ENCODE measurements at regions not wholly inside any gene's neighbourhood (a gene's known extent, or its start where the extent isn't known, plus 50 kb on each side); places are given as distances from the start of the nearest gene placed in this dataset.

DNA sequence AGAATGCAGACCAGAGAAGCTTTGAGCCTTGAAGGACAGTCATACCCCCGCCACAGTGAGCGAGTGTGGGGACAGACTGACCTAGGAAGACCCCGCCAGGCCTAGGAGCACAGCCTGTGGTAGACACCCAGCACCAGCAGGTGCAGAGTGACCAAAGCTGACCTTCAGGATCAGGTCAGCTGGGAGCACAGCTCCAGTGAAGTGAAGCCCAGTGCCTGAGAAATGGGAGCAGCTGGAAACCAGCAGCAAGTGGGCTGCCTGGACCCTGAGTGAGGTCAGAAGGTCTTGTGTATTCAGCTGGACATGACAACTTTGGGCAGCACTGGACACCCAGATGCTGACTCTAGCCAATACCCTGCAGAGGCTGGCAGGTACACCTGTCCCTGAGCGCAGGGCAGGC is 268.9 kb downstream of the TEX29 start:
- TF ChIP-seq, protein P1, sequence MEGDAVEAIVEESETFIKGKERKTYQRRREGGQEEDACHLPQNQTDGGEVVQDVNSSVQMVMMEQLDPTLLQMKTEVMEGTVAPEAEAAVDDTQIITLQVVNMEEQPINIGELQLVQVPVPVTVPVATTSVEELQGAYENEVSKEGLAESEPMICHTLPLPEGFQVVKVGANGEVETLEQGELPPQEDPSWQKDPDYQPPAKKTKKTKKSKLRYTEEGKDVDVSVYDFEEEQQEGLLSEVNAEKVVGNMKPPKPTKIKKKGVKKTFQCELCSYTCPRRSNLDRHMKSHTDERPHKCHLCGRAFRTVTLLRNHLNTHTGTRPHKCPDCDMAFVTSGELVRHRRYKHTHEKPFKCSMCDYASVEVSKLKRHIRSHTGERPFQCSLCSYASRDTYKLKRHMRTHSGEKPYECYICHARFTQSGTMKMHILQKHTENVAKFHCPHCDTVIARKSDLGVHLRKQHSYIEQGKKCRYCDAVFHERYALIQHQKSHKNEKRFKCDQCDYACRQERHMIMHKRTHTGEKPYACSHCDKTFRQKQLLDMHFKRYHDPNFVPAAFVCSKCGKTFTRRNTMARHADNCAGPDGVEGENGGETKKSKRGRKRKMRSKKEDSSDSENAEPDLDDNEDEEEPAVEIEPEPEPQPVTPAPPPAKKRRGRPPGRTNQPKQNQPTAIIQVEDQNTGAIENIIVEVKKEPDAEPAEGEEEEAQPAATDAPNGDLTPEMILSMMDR (IDR thresholded peaks at IDR 0.05), result no peak
- no peak for TF ChIP-seq POLR2A (IDR thresholded peaks at IDR 0.05)
- no peak for TF ChIP-seq EP300 (IDR thresholded peaks at IDR 0.05)

Measured in ovary (tissue), 3 donors.